HCT116 (cell line): ENCODE measurements at regions not wholly inside any gene's neighbourhood (a gene's known extent, or its start where the extent isn't known, plus 50 kb on each side); places are given as distances from the start of the nearest gene placed in this dataset.

Experiments used
- ATAC-seq: fragments of 200-7000 bp; cut with Tn5 transposase; 2 replicates; pipeline ENCODE4 v1.9.1; 2020; ENCODE audit warnings: mild to moderate bottlenecking, moderate library complexity
- BruUV-seq: library from RNA; stranded (reverse); fragments of 400-500 nt; replicated peaks from 2 replicates; lab custom pipeline; 2021; lab: Mats Ljungman, UMichigan
- CTCF ChIA-PET: fragments of 300-600 bp; sonication (Branson Sonifier 250); formaldehyde crosslinking; loops from one replicate; lab custom pipeline; 2021; ENCODE audit warnings: antibody characterized with exemption; lab: Charles Lee
- POLR2A ChIA-PET: fragments of 300-600, 350-600 bp; sonication (Branson Sonifier 250); formaldehyde crosslinking; loops from one replicate; lab custom pipeline; 2021; ENCODE audit warnings: antibody characterized with exemption; lab: Charles Lee
- RAD21 ChIA-PET, 2 experiments: fragments of 300-600 bp; sonication (Branson Sonifier 250); formaldehyde crosslinking; loops; one replicate each; lab custom pipeline; 2023; ENCODE audit warnings: low total read pairs in 2 of 2; ENCODE audit not compliant: uncharacterized antibody in 2 of 2, unreplicated experiment in 2 of 2, low non-redundant PET in 1 of 2; lab: Charles Lee
- DNase-seq: peaks from one replicate; pipeline ENCODE4 v3.0.0-alpha.2; 2010; ENCODE audit warnings: low read depth, low spot score
- H2AFZ ChIP-seq: fragments of 200-600 bp; shearing (Covaris generic), sonication (generic); 2 replicates; pipeline ENCODE4 v1.6.1; 2017; ENCODE audit warnings: low read depth, mixed run types, mixed read lengths, antibody characterized with exemption, low read length; ENCODE audit not compliant: poor library complexity, severe bottlenecking
- H3K27ac ChIP-seq: 2 replicates; pipeline ENCODE4 v1.5.1; 2012; ENCODE audit warnings: low read depth, low read length
- H3K27me3 ChIP-seq: fragments of 200-600 bp; sonication (generic); 2 replicates; pipeline ENCODE4 v1.6.1; 2016; ENCODE audit warnings: mixed run types, low read length, mixed read lengths; ENCODE audit not compliant: insufficient read depth
- H3K36me3 ChIP-seq, 2 experiments: fragments of 200-500 bp in 1 of 2; fragments of 200-600 bp in 1 of 2; sonication (Bioruptor generic) in 1 of 2; sonication (generic) in 1 of 2; 2 replicates each; pipeline versions ENCODE4 v1.5.1 to v1.6.1; 2014 to 2016; ENCODE audit warnings: low read length in 2 of 2, inconsistent platforms in 1 of 2, mixed read lengths in 1 of 2, mixed run types in 1 of 2; ENCODE audit not compliant: insufficient read depth in 2 of 2, control insufficient read depth in 1 of 2
- H3K4me1 ChIP-seq, 2 experiments: fragments of 200-600 bp in 1 of 2; sonication (generic) in 1 of 2; 2 replicates each; pipeline versions ENCODE4 v1.5.1 to v1.6.1; 2012 to 2017; ENCODE audit warnings: low read length in 2 of 2, inconsistent platforms in 1 of 2, mild to moderate bottlenecking in 1 of 2, mixed read lengths in 1 of 2, mixed run types in 1 of 2, moderate library complexity in 1 of 2; ENCODE audit not compliant: insufficient read depth in 2 of 2, control insufficient read depth in 1 of 2
- H3K4me2 ChIP-seq: fragments of 200-600 bp; sonication (generic); 2 replicates; pipeline ENCODE4 v1.6.1; 2017; ENCODE audit warnings: mixed run types, low read length, mixed read lengths
- H3K4me3 ChIP-seq, 2 experiments: fragments of 200-600 bp in 1 of 2; sonication (generic) in 1 of 2; replicated peaks in 1 of 2; 2 replicates each; pipeline ENCODE4 v1.5.1; 2011 to 2016; ENCODE audit warnings: low read length in 2 of 2, control low read depth in 1 of 2, low read depth in 1 of 2, mild to moderate bottlenecking in 1 of 2, mixed read lengths in 1 of 2, mixed run types in 1 of 2
- H3K79me2 ChIP-seq: fragments of 200-600 bp; sonication (generic); 2 replicates; pipeline ENCODE4 v1.6.1; 2017; ENCODE audit warnings: mild to moderate bottlenecking, mixed run types, low read length, moderate library complexity, mixed read lengths; ENCODE audit not compliant: insufficient read depth
- H3K9ac ChIP-seq: fragments of 200-600 bp; sonication (generic); 2 replicates; pipeline ENCODE4 v1.6.1; 2016; ENCODE audit warnings: low read length, mixed read lengths
- H3K9me2 ChIP-seq: fragments of 200-600 bp; sonication (generic), shearing (Covaris generic); 2 replicates; pipeline ENCODE4 v1.6.1; 2017; ENCODE audit warnings: mixed run types, mild to moderate bottlenecking, moderate library complexity; ENCODE audit not compliant: insufficient read depth
- H3K9me3 ChIP-seq, 2 experiments: fragments of 200-500 bp in 1 of 2; fragments of 200-600 bp in 1 of 2; sonication (Bioruptor generic) in 1 of 2; sonication (generic) in 1 of 2; 2 replicates each; pipeline ENCODE4 v1.6.1; 2014 to 2017; ENCODE audit warnings: low read length in 2 of 2, mixed read lengths in 2 of 2, inconsistent platforms in 1 of 2, low read depth in 1 of 2, mild to moderate bottlenecking in 1 of 2, mixed run types in 1 of 2, moderate library complexity in 1 of 2; ENCODE audit not compliant: control insufficient read depth in 1 of 2, insufficient read depth in 1 of 2
- H4K20me1 ChIP-seq: fragments of 200-600 bp; sonication (generic), shearing (Covaris generic); 2 replicates; pipeline ENCODE4 v1.6.1; 2017; ENCODE audit warnings: mixed run types, mild to moderate bottlenecking, moderate library complexity; ENCODE audit not compliant: insufficient read depth
- ATF3 ChIP-seq: IDR thresholded peaks from 2 replicates; pipeline ENCODE4 v1.6.1; 2012
- CBX3 ChIP-seq: IDR thresholded peaks from 2 replicates; pipeline ENCODE4 v1.6.1; 2012; ENCODE audit warnings: low read depth
- CEBPB ChIP-seq: IDR thresholded peaks from 2 replicates; pipeline ENCODE4 v1.6.1; 2012; ENCODE audit warnings: low read depth
- CTCF ChIP-seq, 3 experiments: fragments of 200-600 bp in 1 of 3; sonication (generic) in 1 of 3; IDR thresholded peaks in 2 of 3; conservative IDR thresholded peaks in 1 of 3; 2 replicates each; pipeline ENCODE4 v1.5.1; 2012 to 2017; ENCODE audit warnings: low read depth in 2 of 3, low read length in 2 of 3, antibody characterized with exemption in 1 of 3, borderline replicate concordance in 1 of 3, control low read depth in 1 of 3, mild to moderate bottlenecking in 1 of 3, mixed read lengths in 1 of 3, mixed run types in 1 of 3, moderate library complexity in 1 of 3; ENCODE audit not compliant: insufficient read depth in 1 of 3
- EGR1 ChIP-seq: IDR thresholded peaks from 2 replicates; pipeline ENCODE4 v1.6.1; 2012; ENCODE audit warnings: low read depth
- ELF1 ChIP-seq: IDR thresholded peaks from 2 replicates; pipeline ENCODE4 v1.6.1; 2012; ENCODE audit warnings: low read depth, borderline replicate concordance
- EZH2 ChIP-seq: fragments of 200-600 bp; sonication (generic); IDR thresholded peaks from 2 replicates; pipeline ENCODE4 v1.6.1; 2017; ENCODE audit warnings: antibody characterized with exemption, mixed run types
- EZH2phosphoT487 ChIP-seq: fragments of 200-600 bp; IDR thresholded peaks from 2 replicates; pipeline ENCODE4 v1.6.1; 2018; ENCODE audit warnings: antibody characterized with exemption, borderline replicate concordance
- FOSL1 ChIP-seq: IDR thresholded peaks from 2 replicates; pipeline ENCODE4 v1.6.1; 2012; ENCODE audit warnings: low read depth
- JUND ChIP-seq: IDR thresholded peaks from 2 replicates; pipeline ENCODE4 v1.6.1; 2012
- MAX ChIP-seq: IDR thresholded peaks from 2 replicates; pipeline ENCODE4 v1.6.1; 2012
- POLR2A ChIP-seq: IDR thresholded peaks from 2 replicates; pipeline ENCODE4 v1.7.0; 2011; ENCODE audit warnings: borderline replicate concordance; ENCODE audit not compliant: insufficient read depth, insufficient read length; ENCODE audit errors: extremely low read depth
- POLR2AphosphoS5 ChIP-seq: IDR thresholded peaks from 2 replicates; pipeline ENCODE4 v1.6.1; 2011; ENCODE audit warnings: mild to moderate bottlenecking, low read depth, low read length, moderate library complexity
- RAD21 ChIP-seq: IDR thresholded peaks from 2 replicates; pipeline ENCODE4 v1.6.1; 2012; ENCODE audit warnings: low read depth, mild to moderate bottlenecking
- REST ChIP-seq: IDR thresholded peaks from 2 replicates; pipeline ENCODE4 v1.6.1; 2012; ENCODE audit warnings: low read depth
- SIN3A ChIP-seq: IDR thresholded peaks from 2 replicates; pipeline ENCODE4 v1.6.1; 2012; ENCODE audit warnings: low read depth
- SP1 ChIP-seq: IDR thresholded peaks from 2 replicates; pipeline ENCODE4 v1.6.1; 2012; ENCODE audit warnings: low read depth
- SRF ChIP-seq: IDR thresholded peaks from 2 replicates; pipeline ENCODE4 v1.6.1; 2012; ENCODE audit warnings: low read depth
- YY1 ChIP-seq: IDR thresholded peaks from 2 replicates; pipeline ENCODE4 v1.6.1; 2011; ENCODE audit warnings: low read length, low read depth, moderate library complexity, mild to moderate bottlenecking; ENCODE audit not compliant: insufficient replicate concordance; ENCODE audit errors: extremely low read depth
- ZBTB33 ChIP-seq: IDR thresholded peaks from 2 replicates; pipeline ENCODE4 v1.6.1; 2011; ENCODE audit warnings: mild to moderate bottlenecking, low read length, moderate library complexity; ENCODE audit not compliant: insufficient replicate concordance; ENCODE audit errors: extremely low read depth
- intact Hi-C: fragments of 100-400 bp; cut with micrococcal nuclease; formaldehyde crosslinking; loops from 2 replicates; pipeline ENCODE4 v1.10.0; 2022

- DNase-seq, result no peak
- intact Hi-C loops, result no loop called here
- ChIA-PET RAD21 (no interaction called here), POLR2A (no interaction called here)
- 0 out of 4 replicates have a peak, but pooled peaks cover 0 to 3% of the 10 kb centered on the region in 2 experiments for H3K9me3 ChIP-seq
- H3K9me2 ChIP-seq, result no peaks in the 10 kb centered on the region
- H3K27me3 ChIP-seq, result no peaks in the 10 kb centered on the region
- no peaks in the 10 kb centered on the region for H4K20me1 ChIP-seq
- H3K4me2 ChIP-seq, result no peak overlapping the region
- TF ChIP-seq EZH2 (no peak), REST (no peak), CBX3 (no peak), ZBTB33 (no peak), SIN3A (no peak), EZH2phosphoT487 (no peak), POLR2A (no peak), SRF (no peak), POLR2AphosphoS5 (no peak), CEBPB (no peak), JUND (no peak), ATF3 (no peak), FOSL1 (no peak), EGR1 (no peak), YY1 (no peak), CTCF (IDR thresholded peaks at IDR 0.05 in 2 of 3, conservative IDR thresholded peaks at IDR 0.05 in 1 of 3; ENCODE audit: borderline replicate concordance in 1 of 3, insufficient read depth in 1 of 3, low read depth in 2 of 3, low read length in 2 of 3) (no peak), ELF1 (no peak), SP1 (no peak), MAX (no peak), RAD21 (no peak)
- TF ChIP-seq, all 23 proteins: peak for 0
- Histone ChIP-seq H3K27ac (no peak overlapping the region), H3K36me3 (no peaks in the 10 kb centered on the region), H3K9ac (no peak overlapping the region), H3K79me2 (no peaks in the 10 kb centered on the region), H3K4me3 (no peak overlapping the region), H3K4me1 (no peaks in the 10 kb centered on the region), H2AFZ (no peak overlapping the region)
- CTCF ChIA-PET, result no interaction called here
- no peak for ATAC-seq
- no TSS peak for BruUV-seq
These were observed 365.2 kb upstream of the MPDZ start for GRCh38 chr9:13644675-13645074.
